MM.1S (cell line): ENCODE measurements at regions not wholly inside any gene's neighbourhood (a gene's known extent, or its start where the extent isn't known, plus 50 kb on each side); places are given as distances from the start of the nearest gene placed in this dataset.

Experiments
- EZH2 ChIP-seq: fragments of 300-600 bp; sonication (generic); optimal IDR thresholded peaks from 2 replicates; pipeline ENCODE3; 2017; ENCODE audit warnings: low read depth, mild to moderate bottlenecking, antibody characterized with exemption, low read length, mixed read lengths
- EZH2phosphoT487 ChIP-seq: fragments of 300-600 bp; sonication (generic); IDR thresholded peaks from 2 replicates; pipeline ENCODE4 v1.6.1; 2018; ENCODE audit warnings: antibody characterized with exemption, low read length
- TF ChIP-seq, protein P1 (sequence below): fragments of 300-600 bp; sonication (generic); IDR thresholded peaks from 2 replicates; pipeline ENCODE4 v1.5.1; 2016; ENCODE audit warnings: antibody characterized with exemption, low read length, mixed read lengths

GRCh38 chr12:130070126-130070611 lies 92.1 kb upstream of the FZD10 start:
- TF ChIP-seq EZH2phosphoT487 (no peak), EZH2 (no peak)
- TF ChIP-seq, protein P1, sequence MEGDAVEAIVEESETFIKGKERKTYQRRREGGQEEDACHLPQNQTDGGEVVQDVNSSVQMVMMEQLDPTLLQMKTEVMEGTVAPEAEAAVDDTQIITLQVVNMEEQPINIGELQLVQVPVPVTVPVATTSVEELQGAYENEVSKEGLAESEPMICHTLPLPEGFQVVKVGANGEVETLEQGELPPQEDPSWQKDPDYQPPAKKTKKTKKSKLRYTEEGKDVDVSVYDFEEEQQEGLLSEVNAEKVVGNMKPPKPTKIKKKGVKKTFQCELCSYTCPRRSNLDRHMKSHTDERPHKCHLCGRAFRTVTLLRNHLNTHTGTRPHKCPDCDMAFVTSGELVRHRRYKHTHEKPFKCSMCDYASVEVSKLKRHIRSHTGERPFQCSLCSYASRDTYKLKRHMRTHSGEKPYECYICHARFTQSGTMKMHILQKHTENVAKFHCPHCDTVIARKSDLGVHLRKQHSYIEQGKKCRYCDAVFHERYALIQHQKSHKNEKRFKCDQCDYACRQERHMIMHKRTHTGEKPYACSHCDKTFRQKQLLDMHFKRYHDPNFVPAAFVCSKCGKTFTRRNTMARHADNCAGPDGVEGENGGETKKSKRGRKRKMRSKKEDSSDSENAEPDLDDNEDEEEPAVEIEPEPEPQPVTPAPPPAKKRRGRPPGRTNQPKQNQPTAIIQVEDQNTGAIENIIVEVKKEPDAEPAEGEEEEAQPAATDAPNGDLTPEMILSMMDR, result no peak
